ENCODE measurements at regions not wholly inside any gene's neighbourhood (a gene's known extent, or its start where the extent isn't known, plus 50 kb on each side); places are given as distances from the start of the nearest gene placed in this dataset.

DNA sequence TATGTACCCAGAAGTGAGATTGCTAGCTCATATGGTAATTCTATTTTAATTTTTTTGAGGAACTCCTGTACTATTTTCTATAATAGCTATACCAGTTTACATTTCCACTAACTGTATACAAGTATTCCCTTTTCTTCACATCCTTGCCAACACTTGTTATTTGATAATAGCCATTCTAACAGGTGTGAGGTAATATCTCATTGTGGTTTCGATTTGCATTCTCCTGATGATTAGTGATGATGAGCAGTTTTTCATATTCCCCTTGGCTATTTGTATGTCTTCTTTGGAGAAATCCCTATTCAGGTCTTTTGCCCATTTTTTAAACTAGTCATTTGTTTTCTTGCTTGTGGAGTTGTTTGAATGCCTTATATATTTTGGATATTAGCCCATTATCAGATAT lies 121.3 kb downstream of the BBS10 start:
- Histone ChIP-seq H3K4me1 (no peaks in the 10 kb centered on the region), H3K36me3 (replicated peaks) (no peaks in the 10 kb centered on the region), H3K9me3 (no peaks in the 10 kb centered on the region), H3K4me3 (no peak overlapping the region), H3K27me3 (ENCODE audit: low read depth) (peaks cover 5% of the 10 kb centered on the region; the same call in 1 of the 2 replicates)
- no peak for DNase-seq (ENCODE audit: low spot score in 2 of 2)
- in situ Hi-C loops (cut with MboI; ENCODE audit: low sequenced_read_pairs) = no loop called here

DNA sequence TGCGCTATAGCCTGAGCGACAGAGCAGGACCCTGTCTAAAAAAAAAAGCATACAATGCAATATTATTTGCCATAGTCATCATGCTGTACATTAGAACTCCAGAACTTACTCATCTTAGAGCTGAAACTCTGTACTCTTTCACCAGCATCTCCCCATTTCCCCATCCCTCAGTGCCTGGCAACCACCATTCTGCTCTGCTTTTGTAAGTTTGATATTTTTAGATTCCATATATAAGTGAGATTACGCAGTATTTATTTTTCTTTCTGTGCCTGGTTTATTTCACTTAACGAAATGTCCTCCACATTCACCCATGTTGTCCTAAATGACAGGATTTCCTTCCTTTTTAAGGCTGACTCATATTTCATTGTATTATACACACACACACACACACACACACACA lies 121.8 kb downstream of the BBS10 start:
- in situ Hi-C loops (cut with MboI; ENCODE audit: low sequenced_read_pairs) = no loop called here
- Histone ChIP-seq H3K4me1 (no peaks in the 10 kb centered on the region), H3K4me3 (no peak overlapping the region), H3K36me3 (replicated peaks) (no peaks in the 10 kb centered on the region), H3K9me3 (no peaks in the 10 kb centered on the region), H3K27me3 (ENCODE audit: low read depth) (peaks cover 5% of the 10 kb centered on the region; the same call in 1 of the 2 replicates)
- DNase-seq (ENCODE audit: low spot score in 2 of 2) = no peak

DNA sequence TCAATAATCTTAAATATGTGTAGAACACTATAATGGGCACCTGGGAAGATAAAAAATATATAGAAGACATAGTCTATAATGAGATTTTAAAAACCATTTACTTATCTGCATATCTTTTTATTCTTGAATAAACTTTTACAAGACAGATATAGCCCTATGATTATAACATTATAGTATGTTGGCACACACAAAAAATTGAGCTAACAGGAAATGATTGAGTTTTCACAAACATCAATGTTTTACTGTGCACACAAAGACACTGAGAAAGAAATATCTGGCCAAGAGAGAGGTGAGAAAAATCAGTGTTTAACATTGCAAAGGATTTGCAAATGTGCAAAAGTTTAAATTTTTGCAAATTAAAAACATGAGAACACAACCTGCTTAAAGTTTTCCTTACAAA lies 124.3 kb downstream of the BBS10 start:
- H3K9me3 ChIP-seq = no peaks in the 10 kb centered on the region
- DNase-seq (ENCODE audit: low spot score in 2 of 2) = no peak
- peaks cover 7% of the 10 kb centered on the region; the same call in 1 of the 2 replicates for H3K4me1 ChIP-seq
- in situ Hi-C loops (cut with MboI; ENCODE audit: low sequenced_read_pairs) = no loop called here
- no peaks in the 10 kb centered on the region for H3K36me3 ChIP-seq (replicated peaks)
- H3K27me3 ChIP-seq (ENCODE audit: low read depth) = peaks cover 5% of the 10 kb centered on the region; the same call in 1 of the 2 replicates
- H3K4me3 ChIP-seq = no peak overlapping the region

DNA sequence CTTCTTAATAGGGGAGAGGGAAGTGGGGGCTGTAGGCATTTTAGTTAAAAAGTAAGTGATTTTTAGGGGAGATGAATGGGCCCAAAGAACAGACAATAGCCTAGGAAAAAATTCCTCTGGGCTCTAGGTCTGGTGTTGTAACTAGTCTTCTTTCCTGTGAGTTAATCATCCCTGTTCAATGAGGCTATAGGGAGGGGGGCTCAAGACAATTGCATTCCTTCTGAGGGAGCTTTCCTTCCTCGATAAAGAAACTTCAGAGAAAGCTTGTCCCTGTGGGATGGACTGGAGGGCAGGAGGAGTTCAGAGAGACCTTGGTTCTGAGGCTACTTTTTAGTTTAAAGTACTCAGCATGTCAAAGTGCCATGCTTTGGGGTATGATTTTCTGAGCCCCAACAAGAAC lies 127.2 kb downstream of the BBS10 start:
- Histone ChIP-seq H3K4me3 (no peak overlapping the region), H3K4me1 (peaks cover 12% of the 10 kb centered on the region; the same call in 1 of the 2 replicates), H3K36me3 (replicated peaks) (no peaks in the 10 kb centered on the region), H3K27me3 (ENCODE audit: low read depth) (no peaks in the 10 kb centered on the region), H3K9me3 (no peaks in the 10 kb centered on the region)
- DNase-seq (ENCODE audit: low spot score in 2 of 2) = no peak
- in situ Hi-C loops (cut with MboI; ENCODE audit: low sequenced_read_pairs) = no loop called here

DNA sequence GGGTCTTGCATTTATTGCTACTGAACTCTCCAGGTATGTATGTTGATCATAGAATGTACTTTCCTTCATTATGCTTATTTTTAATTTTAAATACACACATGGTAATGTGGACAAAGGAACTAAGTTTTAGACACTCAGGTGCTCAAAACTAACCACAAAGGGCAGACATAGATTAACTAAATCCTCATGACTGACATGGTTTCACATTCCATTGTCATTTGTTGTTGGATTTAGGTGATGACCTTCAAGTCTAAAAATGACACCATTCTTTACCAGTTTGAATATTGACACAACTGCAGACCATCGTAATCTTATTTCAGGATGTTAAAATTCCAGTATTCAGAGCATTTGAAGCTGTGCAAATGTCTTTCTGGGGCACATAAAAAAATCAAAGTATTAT lies 128.4 kb downstream of the BBS10 start:
- DNase-seq (ENCODE audit: low spot score in 2 of 2) = no peak
- Histone ChIP-seq H3K9me3 (no peaks in the 10 kb centered on the region), H3K4me3 (no peak overlapping the region), H3K36me3 (replicated peaks) (no peaks in the 10 kb centered on the region), H3K4me1 (peaks cover 12% of the 10 kb centered on the region; the same call in 1 of the 2 replicates), H3K27me3 (ENCODE audit: low read depth) (no peaks in the 10 kb centered on the region)
- in situ Hi-C loops (cut with MboI; ENCODE audit: low sequenced_read_pairs) = no loop called here

DNA sequence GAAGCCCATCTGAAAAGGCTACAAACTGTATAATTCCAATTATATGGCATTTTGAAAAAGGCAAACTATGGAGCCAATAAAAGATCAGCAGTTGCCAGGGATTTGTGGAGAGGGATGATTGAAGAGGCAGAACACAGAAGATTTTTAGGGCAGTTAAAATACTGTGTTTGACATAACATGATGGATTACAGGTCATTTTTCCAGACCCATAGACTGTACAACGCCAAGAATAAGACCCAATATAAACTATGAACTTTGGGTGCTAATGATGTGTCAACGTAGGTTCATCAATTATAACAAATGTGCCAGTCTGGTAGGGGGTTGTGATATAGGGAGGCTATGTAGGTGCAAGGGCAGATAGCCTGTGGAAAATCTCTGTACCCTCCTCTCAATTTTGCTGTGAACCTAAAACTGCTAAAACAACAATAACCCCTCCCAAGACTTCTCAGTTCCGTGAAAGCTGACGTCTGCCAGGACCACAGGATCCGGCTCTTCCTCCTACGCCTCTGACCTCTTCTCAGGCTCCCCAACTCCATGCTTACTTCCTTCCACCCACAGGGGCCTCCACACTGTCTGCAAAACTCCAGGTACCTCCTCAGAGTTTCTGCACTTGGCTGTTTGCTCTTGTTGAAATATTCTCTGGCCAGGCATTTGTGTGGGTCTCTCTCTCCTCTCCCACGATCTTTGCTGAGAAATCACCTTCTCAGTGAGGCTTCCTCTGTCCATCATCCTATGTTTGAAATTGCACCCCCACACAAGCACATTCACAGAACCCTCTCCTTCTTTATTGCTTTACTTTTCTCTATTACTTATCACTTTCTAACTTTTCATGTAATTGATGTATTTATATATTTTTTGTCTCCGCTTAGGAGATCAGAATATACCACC lies 131.4 kb downstream of the BBS10 start:
- Histone ChIP-seq H3K36me3 (replicated peaks) (no peaks in the 10 kb centered on the region), H3K4me1 (peaks cover 12% of the 10 kb centered on the region; the same call in 1 of the 2 replicates), H3K4me3 (no peak overlapping the region), H3K27me3 (ENCODE audit: low read depth) (no peaks in the 10 kb centered on the region), H3K9me3 (no peaks in the 10 kb centered on the region)
- no peak for DNase-seq (ENCODE audit: low spot score in 2 of 2)
- in situ Hi-C loops (cut with MboI; ENCODE audit: low sequenced_read_pairs) = no loop called here

DNA sequence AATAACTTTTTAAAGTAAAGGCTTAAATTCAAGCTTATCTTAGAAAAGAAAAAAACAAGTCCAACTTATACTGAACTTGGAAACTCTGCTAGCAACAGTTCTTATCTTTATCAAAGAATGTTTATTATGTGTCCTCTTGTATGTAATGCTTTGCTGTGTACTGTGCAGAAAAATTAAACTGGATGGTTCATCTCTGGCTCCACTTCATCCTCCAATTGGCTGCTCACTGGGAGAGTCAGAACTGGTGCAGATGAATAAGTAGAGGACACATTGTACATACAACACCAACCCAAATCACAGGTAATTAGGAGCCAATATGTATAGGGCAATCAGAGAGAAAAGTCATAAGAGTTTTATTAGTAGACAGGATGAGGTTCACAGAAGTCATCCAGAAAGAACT lies 123.6 kb upstream of the NAP1L1 start:
- no peaks in the 10 kb centered on the region for H3K4me1 ChIP-seq
- H3K36me3 ChIP-seq (replicated peaks) = no peaks in the 10 kb centered on the region
- DNase-seq (ENCODE audit: low spot score in 2 of 2) = no peak
- in situ Hi-C loops (cut with MboI; ENCODE audit: low sequenced_read_pairs) = no loop called here
- H3K4me3 ChIP-seq = no peak overlapping the region
- no peaks in the 10 kb centered on the region; the same call in 1 of the 2 replicates for H3K27me3 ChIP-seq (ENCODE audit: low read depth)
- H3K9me3 ChIP-seq = no peaks in the 10 kb centered on the region

DNA sequence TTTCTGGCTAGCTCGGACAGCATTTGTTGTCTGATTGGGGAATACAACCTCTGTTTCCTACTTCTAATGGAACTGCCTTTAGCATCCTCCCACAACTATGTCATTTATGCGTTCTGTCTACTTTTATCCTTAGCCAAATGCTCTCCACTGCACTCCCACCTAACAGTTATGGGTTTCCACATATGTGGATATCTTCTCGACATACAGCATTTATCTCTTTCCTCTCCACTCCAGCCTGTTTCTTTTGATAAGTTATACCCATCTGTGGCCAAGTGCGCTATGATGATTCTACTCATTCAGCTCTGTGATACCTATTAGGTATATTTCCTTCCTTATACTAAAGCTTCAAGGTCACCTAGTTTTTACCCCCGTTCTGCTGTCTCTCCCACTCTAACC lies 122.2 kb upstream of the NAP1L1 start:
- in situ Hi-C loops (cut with MboI; ENCODE audit: low sequenced_read_pairs) = no loop called here
- Histone ChIP-seq H3K4me3 (no peak overlapping the region), H3K36me3 (replicated peaks) (no peaks in the 10 kb centered on the region), H3K9me3 (no peaks in the 10 kb centered on the region), H3K4me1 (no peaks in the 10 kb centered on the region), H3K27me3 (ENCODE audit: low read depth) (no peaks in the 10 kb centered on the region; the same call in 1 of the 2 replicates)
- no peak for DNase-seq (ENCODE audit: low spot score in 2 of 2)

DNA sequence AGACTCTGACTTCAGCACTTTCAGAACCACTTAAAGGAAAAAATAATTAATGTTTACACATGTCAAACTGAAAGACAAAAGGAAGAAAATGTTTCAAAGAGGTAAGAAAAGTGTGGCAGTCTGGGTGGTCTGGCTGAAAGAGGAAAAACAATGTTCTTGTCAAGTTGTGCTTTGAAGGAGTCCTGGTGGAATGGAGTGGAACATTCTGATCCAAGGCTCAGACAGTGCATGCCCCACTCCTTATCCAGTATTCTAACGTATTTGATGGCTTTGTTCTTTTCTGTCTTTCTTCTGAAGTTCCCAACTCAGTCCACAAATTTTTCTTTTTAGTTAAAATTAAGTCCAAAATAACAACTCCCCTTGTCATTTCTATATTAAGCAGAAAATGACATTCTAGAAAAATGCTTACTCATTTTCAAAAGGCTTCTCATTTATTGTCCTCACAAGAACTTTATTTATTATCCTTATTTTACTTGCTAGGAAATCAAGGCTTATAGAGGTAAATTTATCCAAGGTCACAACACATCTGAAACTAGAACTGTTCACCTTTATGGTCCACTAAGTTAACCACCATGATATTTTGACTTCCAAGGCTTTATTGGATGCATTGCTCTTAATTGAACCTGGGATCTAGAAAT lies 121.7 kb upstream of the NAP1L1 start:
- Histone ChIP-seq H3K9me3 (no peaks in the 10 kb centered on the region), H3K27me3 (ENCODE audit: low read depth) (no peaks in the 10 kb centered on the region; the same call in 1 of the 2 replicates), H3K4me1 (no peaks in the 10 kb centered on the region), H3K4me3 (no peak overlapping the region), H3K36me3 (replicated peaks) (no peaks in the 10 kb centered on the region)
- in situ Hi-C loops (cut with MboI; ENCODE audit: low sequenced_read_pairs) = no loop called here
- DNase-seq (ENCODE audit: low spot score in 2 of 2) = no peak

DNA sequence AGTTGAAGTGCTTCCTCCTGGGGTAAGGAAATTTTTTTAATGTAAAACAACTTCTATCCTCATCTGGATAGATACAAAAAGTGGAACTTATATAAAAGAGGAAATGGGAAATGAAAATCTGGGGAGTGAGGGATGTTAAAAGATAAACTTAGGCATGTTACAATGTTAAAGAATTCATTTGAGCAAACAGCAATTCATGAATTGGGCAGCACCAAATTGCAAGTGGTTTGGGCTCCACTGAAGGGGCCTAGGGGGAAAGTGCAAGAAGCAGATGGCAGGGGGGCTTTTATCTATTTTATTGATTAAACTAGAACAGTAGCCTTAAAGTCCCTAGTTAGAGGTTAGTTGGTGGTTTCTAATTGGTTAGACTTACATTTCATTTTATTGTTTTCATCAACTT lies 118.1 kb upstream of the NAP1L1 start:
- no peaks in the 10 kb centered on the region; the same call in 1 of the 2 replicates for H3K9me3 ChIP-seq
- in situ Hi-C loops (cut with MboI; ENCODE audit: low sequenced_read_pairs) = no loop called here
- no peaks in the 10 kb centered on the region for H3K4me1 ChIP-seq
- no peaks in the 10 kb centered on the region; the same call in none of the 2 replicates for H3K27me3 ChIP-seq (ENCODE audit: low read depth)
- H3K4me3 ChIP-seq = no peak overlapping the region
- DNase-seq (ENCODE audit: low spot score in 2 of 2) = no peak
- H3K36me3 ChIP-seq (replicated peaks) = no peaks in the 10 kb centered on the region

DNA sequence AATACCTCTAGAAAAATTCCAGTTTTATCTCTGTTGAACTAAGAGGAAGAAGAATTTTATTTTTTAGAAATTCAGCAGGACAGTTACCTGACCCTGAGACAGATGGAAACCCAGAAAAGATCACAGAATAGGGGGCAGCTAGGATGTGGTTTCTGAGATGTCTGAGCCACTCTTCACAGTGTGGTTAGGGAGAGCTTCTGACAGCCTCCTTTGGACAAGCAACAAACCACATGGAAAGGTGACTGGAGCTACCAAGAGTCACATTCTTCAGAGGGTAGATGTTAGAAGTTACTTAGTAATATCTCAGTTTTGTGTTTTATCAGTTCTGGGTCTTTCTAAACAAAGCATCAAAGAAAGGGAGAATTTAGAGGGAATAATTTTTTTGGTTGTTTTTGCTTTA lies 117.3 kb upstream of the NAP1L1 start:
- no peak for DNase-seq (ENCODE audit: low spot score in 2 of 2)
- Histone ChIP-seq H3K4me1 (no peaks in the 10 kb centered on the region), H3K4me3 (no peak overlapping the region), H3K27me3 (ENCODE audit: low read depth) (no peaks in the 10 kb centered on the region; the same call in none of the 2 replicates), H3K9me3 (no peaks in the 10 kb centered on the region; the same call in 1 of the 2 replicates), H3K36me3 (replicated peaks) (no peaks in the 10 kb centered on the region)
- in situ Hi-C loops (cut with MboI; ENCODE audit: low sequenced_read_pairs) = no loop called here

DNA sequence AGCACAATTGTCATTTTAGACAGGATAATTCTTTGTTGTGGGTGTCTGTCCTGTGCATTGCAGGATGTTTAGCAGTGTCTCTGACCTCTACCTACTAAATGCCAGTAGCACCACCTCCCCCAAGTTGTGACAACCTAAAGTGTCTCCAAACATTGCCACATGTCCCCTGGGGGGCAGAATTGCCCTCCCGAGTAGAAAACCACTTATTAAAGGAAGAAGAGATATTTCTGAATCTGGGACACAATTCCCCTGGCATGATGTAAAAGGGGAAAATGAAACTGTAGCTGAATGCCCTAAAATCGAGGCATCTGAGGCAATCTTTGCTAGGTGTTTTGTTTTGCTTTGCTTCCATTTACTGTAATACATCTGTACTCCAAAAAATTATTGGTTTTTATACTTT lies 116.8 kb upstream of the NAP1L1 start:
- Histone ChIP-seq H3K4me3 (no peak overlapping the region), H3K36me3 (replicated peaks) (no peaks in the 10 kb centered on the region), H3K4me1 (no peaks in the 10 kb centered on the region), H3K27me3 (ENCODE audit: low read depth) (no peaks in the 10 kb centered on the region; the same call in none of the 2 replicates), H3K9me3 (no peaks in the 10 kb centered on the region; the same call in 1 of the 2 replicates)
- DNase-seq (ENCODE audit: low spot score in 2 of 2) = no peak
- in situ Hi-C loops (cut with MboI; ENCODE audit: low sequenced_read_pairs) = no loop called here

DNA sequence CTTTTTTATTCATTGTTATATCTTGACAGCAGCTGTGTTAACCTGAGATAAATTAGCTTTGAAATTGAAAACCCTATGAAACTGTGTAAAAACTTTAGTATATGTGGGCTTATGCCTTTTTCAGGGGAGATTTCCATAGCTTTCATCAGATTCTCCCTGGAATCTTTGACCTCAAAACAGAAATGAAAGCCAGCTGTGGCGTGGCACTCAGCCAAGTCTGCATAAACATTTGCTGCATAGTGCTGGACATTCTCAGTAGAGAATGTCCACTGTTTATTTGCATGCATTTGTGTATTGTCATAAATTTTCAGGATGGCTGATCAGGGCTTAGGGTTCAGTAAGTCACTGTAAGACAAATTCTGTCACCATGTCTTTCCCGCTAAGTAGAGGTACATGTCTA lies 115.3 kb upstream of the NAP1L1 start:
- Histone ChIP-seq H3K4me3 (no peak overlapping the region), H3K36me3 (replicated peaks) (no peaks in the 10 kb centered on the region), H3K4me1 (no peaks in the 10 kb centered on the region), H3K9me3 (no peaks in the 10 kb centered on the region; the same call in 1 of the 2 replicates), H3K27me3 (ENCODE audit: low read depth) (no peaks in the 10 kb centered on the region; the same call in 1 of the 2 replicates)
- in situ Hi-C loops (cut with MboI; ENCODE audit: low sequenced_read_pairs) = no loop called here
- no peak for DNase-seq (ENCODE audit: low spot score in 2 of 2)

DNA sequence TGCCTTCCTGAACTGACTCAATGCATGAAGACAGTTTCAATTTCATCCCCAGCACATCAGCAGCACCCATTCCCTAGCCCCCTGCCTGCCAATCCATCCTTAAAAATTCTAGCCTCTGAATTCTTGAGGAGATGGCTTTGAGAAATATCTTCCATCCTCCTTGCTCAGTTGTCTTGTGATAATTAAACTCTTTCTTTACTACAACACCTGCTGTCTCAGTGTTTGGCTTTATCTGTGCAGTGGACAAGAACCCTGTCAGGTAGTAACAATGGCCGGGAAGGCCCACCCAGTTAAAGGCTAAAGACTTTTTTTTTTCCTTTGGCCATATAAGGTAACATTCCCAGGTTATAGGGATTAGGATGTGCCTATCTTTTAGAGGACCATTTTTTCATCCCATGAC lies 114.4 kb upstream of the NAP1L1 start:
- in situ Hi-C loops (cut with MboI; ENCODE audit: low sequenced_read_pairs) = no loop called here
- no peak for DNase-seq (ENCODE audit: low spot score in 2 of 2)
- H3K27me3 ChIP-seq (ENCODE audit: low read depth) = no peaks in the 10 kb centered on the region; the same call in 1 of the 2 replicates

More for the DNA sequence above, 114.4 kb upstream of the NAP1L1 start:
- Histone ChIP-seq H3K9me3 (no peaks in the 10 kb centered on the region; the same call in 1 of the 2 replicates), H3K36me3 (replicated peaks) (no peaks in the 10 kb centered on the region), H3K4me3 (no peak overlapping the region), H3K4me1 (no peaks in the 10 kb centered on the region)
